Endothelial cell of umbilical vein (primary cell): ENCODE measurements at regions not wholly inside any gene's neighbourhood (a gene's known extent, or its start where the extent isn't known, plus 50 kb on each side); places are given as distances from the start of the nearest gene placed in this dataset.

ENCODE experiments used
- BruUV-seq: library from RNA; stranded (reverse); fragments of 400-500 nt; replicated peaks from 2 replicates; lab custom pipeline; 2021; lab: Mats Ljungman, UMichigan
- CTCF ChIA-PET: fragments of 300-600, 350-600 bp; sonication (Branson Sonifier 250); formaldehyde crosslinking; loops from one replicate; lab custom pipeline; 2021; ENCODE audit warnings: antibody characterized with exemption, inconsistent platforms; lab: Charles Lee
- POLR2A ChIA-PET: fragments of 300-600, 350-600 bp; sonication (Branson Sonifier 250); formaldehyde crosslinking; loops from one replicate; lab custom pipeline; 2021; ENCODE audit warnings: antibody characterized with exemption, inconsistent platforms; lab: Charles Lee
- DNase-seq: peaks from one replicate; pipeline ENCODE4 v3.0.0-alpha.2; 2011; ENCODE audit warnings: low read depth, low spot score
- FAIRE-seq: peaks from 2 replicates; lab custom pipeline; 2011; peaks lifted over from hg19 to GRCh38; lab: Jason Lieb, UNC
- H2AFZ ChIP-seq: 2 replicates; pipeline ENCODE4 v1.6.0; 2012; ENCODE audit warnings: low read depth, low read length, control low read depth, inconsistent platforms
- H3K27ac ChIP-seq: 2 replicates; pipeline ENCODE4 v1.5.1; 2011; ENCODE audit warnings: low read depth, mild to moderate bottlenecking, control low read depth, low read length, moderate library complexity; ENCODE audit not compliant: insufficient read depth
- H3K27me3 ChIP-seq, 2 experiments: 2 replicates each; pipeline versions ENCODE4 v1.6.0 to v1.6.1; 2011; ENCODE audit warnings: low read length in 2 of 2, mixed read lengths in 1 of 2; ENCODE audit not compliant: control insufficient read depth in 2 of 2, insufficient read depth in 2 of 2
- H3K36me3 ChIP-seq, 2 experiments: 2 replicates in 1 of 2; 3 replicates in 1 of 2; pipeline ENCODE4 v1.5.1; 2011; ENCODE audit warnings: low read length in 2 of 2, mild to moderate bottlenecking in 1 of 2, moderate library complexity in 1 of 2; ENCODE audit not compliant: control insufficient read depth in 2 of 2, insufficient read depth in 2 of 2; ENCODE audit errors: extremely low read depth in 1 of 2
- H3K4me1 ChIP-seq: 3 replicates; pipeline ENCODE4 v1.5.1; 2011; ENCODE audit warnings: mild to moderate bottlenecking, low read length; ENCODE audit not compliant: control insufficient read depth, insufficient read depth; ENCODE audit errors: extremely low read depth
- H3K4me2 ChIP-seq: 2 replicates; pipeline ENCODE4 v1.6.1; 2011; ENCODE audit warnings: low read length, control low read depth, mixed read lengths; ENCODE audit not compliant: insufficient read depth
- H3K4me3 ChIP-seq, 3 experiments: fragments of 200-600 bp in 1 of 3; sonication (generic), shearing (Covaris generic) in 1 of 3; replicated peaks in 1 of 3; 2 replicates each; pipeline ENCODE4 v1.5.1; 2011 to 2016; ENCODE audit warnings: control low read depth in 3 of 3, low read length in 3 of 3, mild to moderate bottlenecking in 2 of 3, inconsistent platforms in 1 of 3, low read depth in 1 of 3, moderate library complexity in 1 of 3; ENCODE audit not compliant: insufficient read depth in 1 of 3
- H3K79me2 ChIP-seq: 2 replicates; pipeline ENCODE4 v1.6.0; 2012; ENCODE audit warnings: low read length, inconsistent platforms; ENCODE audit not compliant: control insufficient read depth, insufficient read depth
- H3K9ac ChIP-seq: replicated peaks from 2 replicates; pipeline ENCODE3; 2011; ENCODE audit warnings: low read length, control low read depth; ENCODE audit not compliant: insufficient read depth; ENCODE audit errors: extremely low read depth
- H3K9me1 ChIP-seq: replicated peaks from 3 replicates; pipeline ENCODE4 v1.6.0; 2011; ENCODE audit warnings: mild to moderate bottlenecking, low read length; ENCODE audit not compliant: control insufficient read depth, insufficient read depth; ENCODE audit errors: extremely low read depth
- H3K9me3 ChIP-seq: replicated peaks from 2 replicates; pipeline ENCODE4 v1.5.1; 2012; ENCODE audit warnings: low read length, inconsistent platforms; ENCODE audit not compliant: control insufficient read depth, insufficient read depth
- H4K20me1 ChIP-seq: replicated peaks from 2 replicates; pipeline ENCODE3; 2011; ENCODE audit warnings: mild to moderate bottlenecking, low read length; ENCODE audit not compliant: control insufficient read depth, insufficient read depth; ENCODE audit errors: extremely low read depth
- CTCF ChIP-seq, 2 donors: IDR thresholded peaks; 1 replicate in 1 of 2; 2 replicates in 1 of 2; pipeline ENCODE4 v1.5.1; 2011; ENCODE audit warnings: low read length in 2 of 2, mild to moderate bottlenecking in 2 of 2, moderate library complexity in 2 of 2, control low read depth in 1 of 2, inconsistent platforms in 1 of 2, low read depth in 1 of 2; ENCODE audit not compliant: insufficient read depth in 1 of 2; ENCODE audit errors: extremely low read depth in 1 of 2
- EZH2 ChIP-seq: IDR thresholded peaks from 2 replicates; pipeline ENCODE4 v1.6.1; 2012; ENCODE audit warnings: borderline replicate concordance, low read depth, mild to moderate bottlenecking, moderate library complexity, low read length, inconsistent platforms; ENCODE audit not compliant: severe bottlenecking
- FOS ChIP-seq: IDR thresholded peaks from 2 replicates; pipeline ENCODE4 v1.6.1; 2011; ENCODE audit warnings: mild to moderate bottlenecking, low read length, moderate library complexity, borderline replicate concordance; ENCODE audit not compliant: insufficient read depth
- GATA2 ChIP-seq: IDR thresholded peaks from 2 replicates; pipeline ENCODE4 v1.7.0; 2011; ENCODE audit warnings: low read depth, mild to moderate bottlenecking, moderate library complexity, mixed read lengths, low read length; ENCODE audit not compliant: insufficient read length, insufficient read depth
- JUN ChIP-seq: IDR thresholded peaks from 2 replicates; pipeline ENCODE4 v1.6.1; 2011; ENCODE audit warnings: borderline replicate concordance, low read depth; ENCODE audit not compliant: insufficient read length, insufficient read depth
- MYC ChIP-seq: IDR thresholded peaks from one replicate; pipeline ENCODE4 v1.6.1; 2011; ENCODE audit warnings: mild to moderate bottlenecking, low read depth, low read length
- POLR2A ChIP-seq: IDR thresholded peaks from 2 replicates; pipeline ENCODE4 v1.6.1; 2012; ENCODE audit warnings: low read depth, mild to moderate bottlenecking, control low read depth, low read length
- POLR2AphosphoS5 ChIP-seq: IDR thresholded peaks from 2 replicates; pipeline ENCODE4 v1.6.1; 2012; ENCODE audit warnings: low read depth, mild to moderate bottlenecking, control low read depth, low read length, moderate library complexity; ENCODE audit not compliant: insufficient read depth
- dilution Hi-C: fragments of 300-500 bp; cut with MboI; formaldehyde crosslinking; loops from one replicate; pipeline ENCODE4 v1.15.0; 2019; ENCODE audit warnings: low sequenced_read_pairs; ENCODE audit not compliant: extremely low pct_ligation_motif_present
- intact Hi-C: fragments of 100-400 bp; cut with micrococcal nuclease; formaldehyde crosslinking; loops from one replicate; pipeline ENCODE4 v1.10.0; 2022
- TF ChIP-seq, protein P1 (sequence below): IDR thresholded peaks from 2 replicates; pipeline ENCODE4 v1.6.1; 2011; ENCODE audit not compliant: insufficient read depth, insufficient read length

DNA sequence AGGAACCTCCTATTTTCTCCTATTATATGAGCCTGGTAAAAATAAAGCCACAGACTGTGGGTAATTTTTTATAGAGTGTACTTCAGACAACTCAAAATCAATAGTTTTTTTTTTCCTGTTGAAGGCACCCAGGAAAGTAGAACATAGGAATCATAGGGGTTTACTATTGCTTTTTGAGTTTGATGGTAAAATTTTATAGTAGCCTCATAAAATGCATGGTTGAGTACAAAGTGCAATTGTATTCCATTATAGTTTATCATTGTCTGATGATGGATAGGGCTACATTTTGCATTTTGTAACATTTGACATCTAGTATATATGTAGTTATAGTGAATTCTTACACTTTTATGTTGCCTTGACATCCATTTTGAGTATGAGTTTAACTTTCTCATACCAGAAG, 455.0 kb downstream of the STIM2 start:
- H3K4me1 ChIP-seq: no peaks in the 10 kb centered on the region
- no peaks in the 10 kb centered on the region for H3K9me1 ChIP-seq
- ChIA-PET POLR2A (no interaction called here), CTCF (no interaction called here)
- no peak overlapping the region for H3K4me3 ChIP-seq
- DNase-seq (no peak), FAIRE-seq (no peak)
- TF ChIP-seq JUN: no peak
- no peak for TF ChIP-seq GATA2
- no peak for TF ChIP-seq CTCF (IDR thresholded peaks at IDR 0.05; ENCODE audit: extremely low read depth in 1 of 2, insufficient read depth in 1 of 2, low read depth in 1 of 2, low read length in 2 of 2)
- no peak for TF ChIP-seq EZH2
- no peak for TF ChIP-seq FOS
- TF ChIP-seq, protein P1, sequence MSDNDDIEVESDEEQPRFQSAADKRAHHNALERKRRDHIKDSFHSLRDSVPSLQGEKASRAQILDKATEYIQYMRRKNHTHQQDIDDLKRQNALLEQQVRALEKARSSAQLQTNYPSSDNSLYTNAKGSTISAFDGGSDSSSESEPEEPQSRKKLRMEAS: no peak
- TF ChIP-seq MYC: no peak
- TF ChIP-seq POLR2A: no peak
- TF ChIP-seq POLR2AphosphoS5: no peak
- no peaks in the 10 kb centered on the region for H4K20me1 ChIP-seq
- dilution Hi-C loops (no loop called here), intact Hi-C loops (no loop called here)
- BruUV-seq: no TSS peak
- no peaks in the 10 kb centered on the region for H3K36me3 ChIP-seq
- no peaks in the 10 kb centered on the region for H3K27me3 ChIP-seq
- H3K27ac ChIP-seq: no peak overlapping the region
- H2AFZ ChIP-seq: no peak overlapping the region
- H3K9me3 ChIP-seq: no peaks in the 10 kb centered on the region
- no peak overlapping the region for H3K9ac ChIP-seq
- H3K79me2 ChIP-seq: no peaks in the 10 kb centered on the region
- no peak overlapping the region for H3K4me2 ChIP-seq
